Left lung (tissue), 4 donors: ENCODE measurements at regions not wholly inside any gene's neighbourhood (a gene's known extent, or its start where the extent isn't known, plus 50 kb on each side); places are given as distances from the start of the nearest gene placed in this dataset.

ENCODE experiments used
- ATAC-seq: fragments of 200-7000 bp; cut with Tn5 transposase; one replicate; pipeline ENCODE4 v1.9.1; 2020; ENCODE audit warnings: moderate library complexity
- DNase-seq, 4 donors: peaks; one replicate each; pipeline ENCODE4 v3.0.0-alpha.2; 2013 to 2020
- H3K27ac ChIP-seq, 2 donors: fragments of 200-600 bp; sonication (generic) in 1 of 2; one replicate each; pipeline versions ENCODE4 v1.5.0 to v1.8.0; 2020 to 2021
- H3K27me3 ChIP-seq, 2 donors: fragments of 200-600 bp; sonication (generic) in 1 of 2; one replicate each; pipeline versions ENCODE4 v1.5.0 to v1.8.0; 2020 to 2021
- H3K36me3 ChIP-seq, 2 donors: fragments of 200-600 bp; sonication (generic) in 1 of 2; one replicate each; pipeline versions ENCODE4 v1.5.0 to v1.8.0; 2020 to 2021
- H3K4me1 ChIP-seq, 2 donors: fragments of 200-600 bp; one replicate each; pipeline ENCODE4 v1.8.0; 2021
- H3K4me3 ChIP-seq, 2 donors: fragments of 200-600 bp; sonication (generic) in 1 of 2; one replicate each; pipeline versions ENCODE4 v1.5.0 to v1.8.0; 2020 to 2021; ENCODE audit warnings: mild to moderate bottlenecking in 1 of 2
- H3K9me3 ChIP-seq, 2 donors: fragments of 200-600 bp; sonication (generic) in 1 of 2; one replicate each; pipeline versions ENCODE4 v1.5.0 to v1.8.0; 2020 to 2021
- intact Hi-C, 2 donors: fragments of 100-400 bp; cut with DNase I; formaldehyde crosslinking; loops; one replicate each; pipeline versions ENCODE4 v1.11.2 to v1.14.2; 2022
- TF ChIP-seq, protein P1 (sequence below), 2 donors: fragments of 200-600 bp; sonication (generic) in 1 of 2; IDR thresholded peaks; one replicate each; pipeline versions ENCODE4 v1.5.0 to v1.8.0; 2021; ENCODE audit warnings: antibody characterized with exemption in 2 of 2
- donor health status: DM: no; HTN: yes; CAD: no.
- donor health status: DM: no; HTN: no; CAD: no.

DNA sequence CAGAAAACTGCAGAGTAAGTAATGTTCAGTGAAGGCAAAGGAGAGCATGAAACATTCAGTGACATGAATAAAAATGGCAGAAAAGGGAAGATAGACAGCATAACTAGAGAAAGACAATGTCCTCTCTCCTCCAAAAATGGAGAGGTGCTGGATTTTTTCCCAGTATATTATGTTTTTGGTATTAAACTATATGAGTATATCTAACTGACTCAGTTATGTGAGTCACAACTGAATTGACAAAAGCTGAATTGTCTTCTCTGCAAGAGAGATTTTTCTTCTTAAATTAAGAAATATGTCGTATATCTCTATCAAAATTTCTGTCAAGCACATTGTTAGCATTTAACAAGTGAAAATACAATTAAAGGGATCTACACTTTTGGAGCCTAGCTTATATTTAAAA is 375.1 kb downstream of the CHSY3 start:
- TF ChIP-seq, protein P1, sequence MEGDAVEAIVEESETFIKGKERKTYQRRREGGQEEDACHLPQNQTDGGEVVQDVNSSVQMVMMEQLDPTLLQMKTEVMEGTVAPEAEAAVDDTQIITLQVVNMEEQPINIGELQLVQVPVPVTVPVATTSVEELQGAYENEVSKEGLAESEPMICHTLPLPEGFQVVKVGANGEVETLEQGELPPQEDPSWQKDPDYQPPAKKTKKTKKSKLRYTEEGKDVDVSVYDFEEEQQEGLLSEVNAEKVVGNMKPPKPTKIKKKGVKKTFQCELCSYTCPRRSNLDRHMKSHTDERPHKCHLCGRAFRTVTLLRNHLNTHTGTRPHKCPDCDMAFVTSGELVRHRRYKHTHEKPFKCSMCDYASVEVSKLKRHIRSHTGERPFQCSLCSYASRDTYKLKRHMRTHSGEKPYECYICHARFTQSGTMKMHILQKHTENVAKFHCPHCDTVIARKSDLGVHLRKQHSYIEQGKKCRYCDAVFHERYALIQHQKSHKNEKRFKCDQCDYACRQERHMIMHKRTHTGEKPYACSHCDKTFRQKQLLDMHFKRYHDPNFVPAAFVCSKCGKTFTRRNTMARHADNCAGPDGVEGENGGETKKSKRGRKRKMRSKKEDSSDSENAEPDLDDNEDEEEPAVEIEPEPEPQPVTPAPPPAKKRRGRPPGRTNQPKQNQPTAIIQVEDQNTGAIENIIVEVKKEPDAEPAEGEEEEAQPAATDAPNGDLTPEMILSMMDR (IDR thresholded peaks at IDR 0.05) = no peak
- ATAC-seq (no peak), DNase-seq (no peak)
- Histone ChIP-seq H3K4me3 (no peak overlapping the region), H3K27me3 (no peaks in the 10 kb centered on the region), H3K36me3 (no peaks in the 10 kb centered on the region), H3K27ac (no peak overlapping the region), H3K4me1 (no peaks in the 10 kb centered on the region), H3K9me3 (no peaks in the 10 kb centered on the region)
- intact Hi-C loops = no loop called here

DNA sequence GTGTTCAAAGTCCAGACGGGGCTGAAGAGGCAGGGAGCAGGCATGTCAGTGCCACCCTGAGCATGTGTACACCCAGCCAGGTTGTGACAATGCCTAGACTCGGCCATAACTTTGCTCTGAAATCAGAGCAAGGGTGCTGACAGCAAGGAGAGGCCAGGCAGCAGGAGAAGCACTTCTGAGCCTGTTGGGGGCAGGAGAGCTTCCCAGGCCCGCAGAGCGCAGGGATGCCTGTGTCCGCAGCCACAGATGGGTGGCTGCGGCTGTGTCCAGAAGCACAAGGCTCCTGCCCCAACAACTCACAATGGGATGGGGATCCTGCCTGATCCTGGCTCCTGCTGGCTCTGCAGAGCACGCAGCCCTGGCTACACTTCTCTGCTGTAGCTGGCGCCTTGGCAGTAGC is 373.9 kb downstream of the CHSY3 start:
- Histone ChIP-seq H3K9me3 (no peaks in the 10 kb centered on the region), H3K27ac (no peak overlapping the region), H3K4me3 (no peak overlapping the region), H3K36me3 (no peaks in the 10 kb centered on the region), H3K4me1 (no peaks in the 10 kb centered on the region), H3K27me3 (no peaks in the 10 kb centered on the region)
- DNase-seq = no peak
- intact Hi-C loops = no loop called here
- ATAC-seq = no peak
- TF ChIP-seq, protein P1 (IDR thresholded peaks at IDR 0.05) = no peak

DNA sequence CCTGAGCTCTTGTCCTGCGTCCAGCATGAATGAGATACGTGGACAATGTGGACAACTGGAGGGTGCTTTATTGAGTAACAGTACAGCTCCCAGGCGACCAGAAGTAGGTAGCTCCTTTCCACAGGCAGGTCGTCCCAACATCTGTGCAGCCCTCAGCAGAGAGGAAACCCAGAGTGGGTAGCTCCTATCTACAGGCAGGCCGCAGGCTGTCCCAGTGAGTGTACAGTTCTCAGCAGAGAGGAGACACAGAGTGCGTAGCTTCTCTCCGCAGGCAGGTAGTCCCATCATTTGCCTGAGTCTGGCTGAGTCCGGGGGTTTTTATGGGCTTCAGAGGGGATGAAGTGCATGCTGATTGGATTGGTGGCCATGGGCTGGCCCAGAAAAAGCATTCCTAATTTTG is 373.3 kb downstream of the CHSY3 start:
- TF ChIP-seq, protein P1 (IDR thresholded peaks at IDR 0.05) = no peak
- Histone ChIP-seq H3K36me3 (no peaks in the 10 kb centered on the region), H3K4me1 (no peaks in the 10 kb centered on the region), H3K4me3 (no peak overlapping the region), H3K27me3 (no peaks in the 10 kb centered on the region), H3K9me3 (no peaks in the 10 kb centered on the region), H3K27ac (no peak overlapping the region)
- ATAC-seq (no peak), DNase-seq (no peak)
- intact Hi-C loops = no loop called here

DNA sequence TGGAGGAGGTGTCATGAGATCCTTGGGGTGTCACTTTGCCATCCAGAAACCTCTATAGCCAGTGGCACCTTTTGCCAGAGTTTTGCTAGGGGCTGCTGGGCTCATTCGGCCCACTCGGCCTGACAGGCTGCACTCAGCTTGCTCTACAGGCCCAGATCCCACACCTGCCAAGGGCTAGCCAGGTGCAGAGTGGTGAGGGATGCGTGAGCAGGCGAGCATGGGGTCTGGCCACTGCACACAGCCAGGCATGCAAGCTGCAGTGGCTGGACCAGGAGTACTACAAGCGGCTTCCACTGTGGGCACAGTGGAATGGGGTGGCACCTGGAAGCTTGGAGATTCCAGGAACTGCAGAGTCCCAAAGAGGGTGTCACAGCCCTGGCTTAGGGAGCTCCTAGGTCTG is 372.7 kb downstream of the CHSY3 start:
- DNase-seq (no peak), ATAC-seq (no peak)
- Histone ChIP-seq H3K4me1 (no peaks in the 10 kb centered on the region), H3K27me3 (no peaks in the 10 kb centered on the region), H3K4me3 (no peak overlapping the region), H3K9me3 (no peaks in the 10 kb centered on the region), H3K36me3 (no peaks in the 10 kb centered on the region), H3K27ac (no peak overlapping the region)
- intact Hi-C loops = no loop called here
- TF ChIP-seq, protein P1 (IDR thresholded peaks at IDR 0.05) = no peak

DNA sequence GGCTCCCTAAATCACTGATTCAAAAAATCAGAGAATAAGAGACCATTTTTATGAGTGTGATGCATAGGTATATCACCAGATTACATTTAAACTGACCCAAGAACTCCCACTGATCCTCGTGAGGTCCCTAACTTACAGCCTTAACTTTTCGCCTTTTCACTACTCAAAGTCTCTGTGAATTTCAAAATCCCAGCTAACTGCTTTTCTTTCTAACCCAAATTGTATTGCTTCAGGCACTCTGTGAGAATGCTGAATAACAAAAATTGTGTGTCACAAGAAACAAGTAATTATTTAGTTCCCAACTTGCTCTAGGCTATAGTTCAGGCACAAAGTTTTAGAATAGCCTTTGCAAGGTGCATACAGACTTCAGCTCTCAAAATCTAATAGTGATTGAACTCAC is 368.6 kb downstream of the CHSY3 start:
- Histone ChIP-seq H3K27me3 (no peaks in the 10 kb centered on the region), H3K4me1 (no peaks in the 10 kb centered on the region), H3K9me3 (no peaks in the 10 kb centered on the region), H3K27ac (no peak overlapping the region), H3K36me3 (no peaks in the 10 kb centered on the region), H3K4me3 (no peak overlapping the region)
- no peak for ATAC-seq
- TF ChIP-seq, protein P1 (IDR thresholded peaks at IDR 0.05) = no peak
- DNase-seq = no peak
- intact Hi-C loops = no loop called here
